ENCODE measurements at regions not wholly inside any gene's neighbourhood (a gene's known extent, or its start where the extent isn't known, plus 50 kb on each side); places are given as distances from the start of the nearest gene placed in this dataset.

- TF ChIP-seq, protein P1, sequence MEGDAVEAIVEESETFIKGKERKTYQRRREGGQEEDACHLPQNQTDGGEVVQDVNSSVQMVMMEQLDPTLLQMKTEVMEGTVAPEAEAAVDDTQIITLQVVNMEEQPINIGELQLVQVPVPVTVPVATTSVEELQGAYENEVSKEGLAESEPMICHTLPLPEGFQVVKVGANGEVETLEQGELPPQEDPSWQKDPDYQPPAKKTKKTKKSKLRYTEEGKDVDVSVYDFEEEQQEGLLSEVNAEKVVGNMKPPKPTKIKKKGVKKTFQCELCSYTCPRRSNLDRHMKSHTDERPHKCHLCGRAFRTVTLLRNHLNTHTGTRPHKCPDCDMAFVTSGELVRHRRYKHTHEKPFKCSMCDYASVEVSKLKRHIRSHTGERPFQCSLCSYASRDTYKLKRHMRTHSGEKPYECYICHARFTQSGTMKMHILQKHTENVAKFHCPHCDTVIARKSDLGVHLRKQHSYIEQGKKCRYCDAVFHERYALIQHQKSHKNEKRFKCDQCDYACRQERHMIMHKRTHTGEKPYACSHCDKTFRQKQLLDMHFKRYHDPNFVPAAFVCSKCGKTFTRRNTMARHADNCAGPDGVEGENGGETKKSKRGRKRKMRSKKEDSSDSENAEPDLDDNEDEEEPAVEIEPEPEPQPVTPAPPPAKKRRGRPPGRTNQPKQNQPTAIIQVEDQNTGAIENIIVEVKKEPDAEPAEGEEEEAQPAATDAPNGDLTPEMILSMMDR (IDR thresholded peaks at IDR 0.05), result no peak
- peak; percentile 32 for TF ChIP-seq POLR2AphosphoS5 (IDR thresholded peaks at IDR 0.05)
These were observed 889.5 kb downstream of the EPHA4 start for GRCh38 chr2:220682616-220683015.
